ENCODE measurements at regions not wholly inside any gene's neighbourhood (a gene's known extent, or its start where the extent isn't known, plus 50 kb on each side); places are given as distances from the start of the nearest gene placed in this dataset.

GRCh38 chr2:60052601-60053000 lies 500.9 kb downstream of the BCL11A start:
- no peak for TF ChIP-seq POLR2AphosphoS5 (IDR thresholded peaks at IDR 0.05)
- TF ChIP-seq, protein P1, sequence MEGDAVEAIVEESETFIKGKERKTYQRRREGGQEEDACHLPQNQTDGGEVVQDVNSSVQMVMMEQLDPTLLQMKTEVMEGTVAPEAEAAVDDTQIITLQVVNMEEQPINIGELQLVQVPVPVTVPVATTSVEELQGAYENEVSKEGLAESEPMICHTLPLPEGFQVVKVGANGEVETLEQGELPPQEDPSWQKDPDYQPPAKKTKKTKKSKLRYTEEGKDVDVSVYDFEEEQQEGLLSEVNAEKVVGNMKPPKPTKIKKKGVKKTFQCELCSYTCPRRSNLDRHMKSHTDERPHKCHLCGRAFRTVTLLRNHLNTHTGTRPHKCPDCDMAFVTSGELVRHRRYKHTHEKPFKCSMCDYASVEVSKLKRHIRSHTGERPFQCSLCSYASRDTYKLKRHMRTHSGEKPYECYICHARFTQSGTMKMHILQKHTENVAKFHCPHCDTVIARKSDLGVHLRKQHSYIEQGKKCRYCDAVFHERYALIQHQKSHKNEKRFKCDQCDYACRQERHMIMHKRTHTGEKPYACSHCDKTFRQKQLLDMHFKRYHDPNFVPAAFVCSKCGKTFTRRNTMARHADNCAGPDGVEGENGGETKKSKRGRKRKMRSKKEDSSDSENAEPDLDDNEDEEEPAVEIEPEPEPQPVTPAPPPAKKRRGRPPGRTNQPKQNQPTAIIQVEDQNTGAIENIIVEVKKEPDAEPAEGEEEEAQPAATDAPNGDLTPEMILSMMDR (IDR thresholded peaks at IDR 0.05) = no peak
